Smooth muscle cell (in vitro differentiated cells): ENCODE measurements at regions not wholly inside any gene's neighbourhood (a gene's known extent, or its start where the extent isn't known, plus 50 kb on each side); places are given as distances from the start of the nearest gene placed in this dataset.

Experiments used
- DNase-seq: peaks from one replicate; lab custom pipeline; 2025; ENCODE audit not compliant: unreplicated experiment; lab: John Stamatoyannopoulos, UW
- H2AFZ ChIP-seq: fragments of 200-600 bp; sonication (generic); 2 replicates; pipeline ENCODE4 v1.6.0; 2016; ENCODE audit warnings: antibody characterized with exemption, low read depth, mild to moderate bottlenecking
- H3F3A ChIP-seq: fragments of 200-600 bp; sonication (generic); 2 replicates; pipeline ENCODE4 v1.6.0; 2017; ENCODE audit warnings: antibody characterized with exemption, low read depth
- H3K27ac ChIP-seq: fragments of 200-600 bp; sonication (generic); 2 replicates; pipeline ENCODE4 v1.5.1; 2016; ENCODE audit warnings: low read depth, mild to moderate bottlenecking
- H3K27me3 ChIP-seq: fragments of 200-600 bp; sonication (generic); 2 replicates; pipeline ENCODE4 v1.6.1; 2016; ENCODE audit warnings: low read depth, mild to moderate bottlenecking
- H3K36me3 ChIP-seq: fragments of 200-600 bp; sonication (generic); 2 replicates; pipeline ENCODE4 v1.5.1; 2016; ENCODE audit warnings: low read depth
- H3K4me1 ChIP-seq: fragments of 200-600 bp; sonication (generic); 2 replicates; pipeline ENCODE4 v1.5.1; 2016; ENCODE audit warnings: low read depth
- H3K4me2 ChIP-seq: fragments of 200-600 bp; sonication (generic); 2 replicates; pipeline ENCODE4 v1.6.0; 2016; ENCODE audit warnings: mild to moderate bottlenecking
- H3K4me3 ChIP-seq: fragments of 200-600 bp; sonication (generic); 2 replicates; pipeline ENCODE4 v1.5.1; 2016; ENCODE audit warnings: mild to moderate bottlenecking
- H3K79me2 ChIP-seq: fragments of 200-600 bp; sonication (generic); 2 replicates; pipeline ENCODE4 v1.6.0; 2016; ENCODE audit warnings: low read depth, mild to moderate bottlenecking
- H3K9ac ChIP-seq: fragments of 200-600 bp; sonication (generic); 2 replicates; pipeline ENCODE4 v1.6.0; 2016; ENCODE audit warnings: low read depth
- H3K9me3 ChIP-seq: fragments of 200-600 bp; sonication (generic); replicated peaks from 2 replicates; pipeline ENCODE4 v1.5.1; 2016; ENCODE audit warnings: low read depth
- H4K20me1 ChIP-seq: fragments of 200-600 bp; sonication (generic); 2 replicates; pipeline ENCODE4 v1.6.0; 2016; ENCODE audit warnings: low read depth
- WGBS: methylation state at CpG from one replicate; pipeline ENCODE4 v1.1.7; 2016; ENCODE audit warnings: low lambda C conversion rate; 5-methylcytosine and 5-hydroxymethylcytosine counted together
- TF ChIP-seq, protein P1 (sequence below): fragments of 200-600 bp; sonication (generic); IDR thresholded peaks from 2 replicates; pipeline ENCODE4 v1.5.1; 2017; ENCODE audit warnings: borderline replicate concordance, mild to moderate bottlenecking, antibody characterized with exemption; ENCODE audit not compliant: insufficient read depth, poor library complexity, severe bottlenecking

DNA sequence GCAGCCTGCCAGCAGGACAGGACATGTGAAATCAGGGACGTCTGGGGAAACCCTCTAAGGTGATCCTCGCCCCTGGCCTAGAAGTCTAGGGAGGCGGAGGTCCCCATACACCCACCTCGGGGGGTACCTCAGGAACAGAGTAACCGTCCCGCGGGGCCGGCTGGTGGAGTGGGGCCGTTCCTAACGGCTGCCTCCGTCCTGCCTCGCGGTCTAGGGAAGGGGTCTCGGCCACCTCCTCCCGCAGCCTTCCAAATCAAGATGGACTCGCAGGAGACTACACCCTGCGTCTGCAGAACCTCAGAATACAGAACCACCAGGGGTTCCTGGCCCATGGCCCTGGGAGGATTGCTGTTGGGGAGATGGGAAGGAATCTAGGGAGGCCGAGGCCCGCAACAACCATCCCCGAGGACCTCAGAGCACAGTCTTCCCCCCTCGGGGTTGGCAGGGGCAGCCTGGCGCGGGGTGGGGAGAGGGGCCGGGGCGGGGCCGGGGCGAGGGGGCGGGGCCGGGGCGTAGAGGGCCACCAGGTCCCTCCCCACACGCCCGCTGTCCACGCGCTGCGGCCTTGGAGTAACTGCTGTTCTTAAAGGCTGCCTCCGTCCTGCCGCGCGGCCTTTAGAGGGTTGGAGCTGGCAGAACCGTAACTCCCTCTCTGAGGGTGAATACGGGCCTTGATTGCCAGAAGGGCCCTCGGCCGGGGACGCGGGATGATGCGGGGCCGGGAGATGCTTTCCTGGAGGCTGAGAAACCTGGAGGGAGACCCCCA is 89.0 kb upstream of the MLN start:
- Histone ChIP-seq H3K36me3 (no peaks in the 10 kb centered on the region), H3K9ac (no peak overlapping the region), H3K27ac (no peak overlapping the region), H2AFZ (no peak overlapping the region), H3K27me3 (peaks cover 49% of the 10 kb centered on the region), H4K20me1 (no peaks in the 10 kb centered on the region), H3K4me1 (no peaks in the 10 kb centered on the region), H3K9me3 (no peaks in the 10 kb centered on the region), H3K79me2 (no peaks in the 10 kb centered on the region), H3F3A (no peaks in the 10 kb centered on the region), H3K4me2 (no peak overlapping the region), H3K4me3 (no peak overlapping the region)
- 93% methylated on average over 44 of the region's 47 CpGs for WGBS
- no peak for DNase-seq
- TF ChIP-seq, protein P1, sequence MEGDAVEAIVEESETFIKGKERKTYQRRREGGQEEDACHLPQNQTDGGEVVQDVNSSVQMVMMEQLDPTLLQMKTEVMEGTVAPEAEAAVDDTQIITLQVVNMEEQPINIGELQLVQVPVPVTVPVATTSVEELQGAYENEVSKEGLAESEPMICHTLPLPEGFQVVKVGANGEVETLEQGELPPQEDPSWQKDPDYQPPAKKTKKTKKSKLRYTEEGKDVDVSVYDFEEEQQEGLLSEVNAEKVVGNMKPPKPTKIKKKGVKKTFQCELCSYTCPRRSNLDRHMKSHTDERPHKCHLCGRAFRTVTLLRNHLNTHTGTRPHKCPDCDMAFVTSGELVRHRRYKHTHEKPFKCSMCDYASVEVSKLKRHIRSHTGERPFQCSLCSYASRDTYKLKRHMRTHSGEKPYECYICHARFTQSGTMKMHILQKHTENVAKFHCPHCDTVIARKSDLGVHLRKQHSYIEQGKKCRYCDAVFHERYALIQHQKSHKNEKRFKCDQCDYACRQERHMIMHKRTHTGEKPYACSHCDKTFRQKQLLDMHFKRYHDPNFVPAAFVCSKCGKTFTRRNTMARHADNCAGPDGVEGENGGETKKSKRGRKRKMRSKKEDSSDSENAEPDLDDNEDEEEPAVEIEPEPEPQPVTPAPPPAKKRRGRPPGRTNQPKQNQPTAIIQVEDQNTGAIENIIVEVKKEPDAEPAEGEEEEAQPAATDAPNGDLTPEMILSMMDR, result no peak

DNA sequence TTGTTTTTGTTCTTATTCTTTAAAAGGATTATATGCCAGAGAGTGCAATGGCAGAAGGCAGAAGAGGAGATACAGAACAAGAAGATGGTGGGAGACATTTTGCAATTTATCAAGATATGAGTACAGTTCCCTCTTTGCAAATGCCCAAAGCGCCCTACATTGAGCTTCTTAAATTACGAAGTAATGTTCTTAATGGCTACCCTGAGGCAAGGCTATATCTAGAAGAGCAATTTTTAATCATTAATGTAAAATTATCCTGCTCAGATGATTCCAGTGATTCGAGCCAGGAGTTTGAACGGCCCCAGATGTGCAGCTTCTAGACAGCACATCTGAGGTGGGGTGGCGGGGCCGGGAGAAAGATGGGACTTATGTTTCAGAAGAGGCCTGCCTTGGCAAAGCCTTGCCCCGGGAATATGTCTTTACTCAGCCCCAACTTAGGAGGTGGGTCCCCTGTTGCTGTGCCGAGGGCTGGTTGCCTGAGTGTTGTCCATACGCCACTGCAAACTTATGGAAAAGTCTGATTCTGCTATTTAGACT is 84.9 kb upstream of the MLN start:
- Histone ChIP-seq H3K27me3 (peaks cover 49% of the 10 kb centered on the region), H3K4me2 (no peak overlapping the region), H3K9me3 (no peaks in the 10 kb centered on the region), H3K79me2 (no peaks in the 10 kb centered on the region), H3F3A (peaks cover 8% of the 10 kb centered on the region), H3K4me1 (no peaks in the 10 kb centered on the region), H3K27ac (no peak overlapping the region), H3K9ac (no peak overlapping the region), H4K20me1 (no peaks in the 10 kb centered on the region), H2AFZ (no peak overlapping the region), H3K4me3 (no peak overlapping the region), H3K36me3 (no peaks in the 10 kb centered on the region)
- no peak for DNase-seq
- WGBS, result 86% methylated on average over 9 of the region's 9 CpGs
- TF ChIP-seq, protein P1, result no peak

DNA sequence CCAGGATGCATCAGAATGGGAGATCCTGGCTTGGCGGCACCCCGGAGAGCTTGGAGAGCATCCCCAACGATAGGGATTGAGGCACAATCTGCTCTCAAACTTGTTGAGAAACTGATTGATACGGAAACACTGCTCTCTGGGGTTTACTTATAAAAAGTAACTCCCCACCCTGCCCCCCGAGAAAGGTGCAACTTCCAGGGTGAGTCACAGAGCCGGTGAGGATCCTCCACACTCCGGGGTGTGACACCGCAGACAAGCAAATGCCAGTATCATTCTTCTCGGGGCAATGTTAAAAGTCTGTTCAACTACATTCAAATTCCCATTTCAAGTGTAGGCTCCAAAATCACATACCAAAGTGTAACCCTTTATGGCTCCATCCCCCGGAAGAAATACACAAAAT is 84.4 kb upstream of the MLN start:
- Histone ChIP-seq H3K27ac (no peak overlapping the region), H3K9me3 (no peaks in the 10 kb centered on the region), H3K4me1 (no peaks in the 10 kb centered on the region), H3F3A (peaks cover 8% of the 10 kb centered on the region), H3K4me2 (no peak overlapping the region), H3K27me3 (peaks cover 49% of the 10 kb centered on the region), H2AFZ (no peak overlapping the region), H3K79me2 (no peaks in the 10 kb centered on the region), H4K20me1 (no peaks in the 10 kb centered on the region), H3K4me3 (no peak overlapping the region), H3K36me3 (no peaks in the 10 kb centered on the region), H3K9ac (no peak overlapping the region)
- DNase-seq, result no peak
- WGBS, result 86% methylated on average over 10 of the region's 10 CpGs
- TF ChIP-seq, protein P1, result no peak
